Neural progenitor cell (in vitro differentiated cells): ENCODE measurements at regions not wholly inside any gene's neighbourhood (a gene's known extent, or its start where the extent isn't known, plus 50 kb on each side); places are given as distances from the start of the nearest gene placed in this dataset.

ENCODE experiments used
- DNase-seq: peaks from one replicate; pipeline ENCODE4 v3.0.0-alpha.2; 2016; ENCODE audit warnings: low spot score
- H2AFZ ChIP-seq: fragments of 200-600 bp; sonication (generic); replicated peaks from 2 replicates; pipeline ENCODE4 v1.6.1; 2016; ENCODE audit warnings: antibody characterized with exemption
- H3F3A ChIP-seq: fragments of 200-600 bp; sonication (generic); 2 replicates; pipeline ENCODE4 v1.6.1; 2016; ENCODE audit warnings: antibody characterized with exemption, low read depth
- H3K27ac ChIP-seq: fragments of 200-600 bp; sonication (generic); 2 replicates; pipeline ENCODE4 v1.5.1; 2016; ENCODE audit warnings: mild to moderate bottlenecking
- H3K27me3 ChIP-seq: fragments of 200-600 bp; sonication (generic); 2 replicates; pipeline ENCODE4 v1.6.1; 2016; ENCODE audit warnings: mild to moderate bottlenecking, moderate library complexity
- H3K36me3 ChIP-seq: fragments of 200-600 bp; sonication (generic); 2 replicates; pipeline ENCODE4 v1.5.1; 2016
- H3K4me1 ChIP-seq: fragments of 200-600 bp; sonication (generic); 2 replicates; pipeline ENCODE4 v1.6.1; 2016; ENCODE audit warnings: mixed run types
- H3K4me2 ChIP-seq: fragments of 200-600 bp; sonication (generic); 2 replicates; pipeline ENCODE4 v1.6.1; 2016
- H3K4me3 ChIP-seq: fragments of 200-600 bp; sonication (generic); 2 replicates; pipeline ENCODE4 v1.5.1; 2016
- H3K79me2 ChIP-seq: fragments of 200-600 bp; sonication (generic); 2 replicates; pipeline ENCODE4 v1.6.1; 2016; ENCODE audit warnings: low read depth
- H3K9ac ChIP-seq: fragments of 200-600 bp; sonication (generic); 2 replicates; pipeline ENCODE4 v1.6.1; 2016
- H3K9me3 ChIP-seq: fragments of 200-600 bp; sonication (generic); 2 replicates; pipeline ENCODE4 v1.5.1; 2016; ENCODE audit warnings: low read depth
- H4K20me1 ChIP-seq: fragments of 200-600 bp; sonication (generic); 2 replicates; pipeline ENCODE4 v1.6.1; 2016; ENCODE audit warnings: low read depth
- H3K27ac Mint-ChIP-seq: 3 replicates; pipeline ENCODE4 v1.8.0; 2021; ENCODE audit warnings: mixed read lengths
- H3K27me3 Mint-ChIP-seq: 2 replicates; pipeline ENCODE4 v1.8.0; 2022; ENCODE audit warnings: low read depth, mild to moderate bottlenecking, inconsistent platforms, moderate library complexity, mixed read lengths; ENCODE audit not compliant: insufficient read depth
- H3K36me3 Mint-ChIP-seq: 3 replicates; pipeline ENCODE4 v1.8.0; 2021; ENCODE audit warnings: mixed read lengths
- H3K4me1 Mint-ChIP-seq: 3 replicates; pipeline ENCODE4 v1.8.0; 2021; ENCODE audit warnings: mixed read lengths
- H3K4me3 Mint-ChIP-seq: 3 replicates; pipeline ENCODE4 v1.8.0; 2021; ENCODE audit warnings: mild to moderate bottlenecking, moderate library complexity, mixed read lengths
- H3K9me3 Mint-ChIP-seq: 3 replicates; pipeline ENCODE4 v1.8.0; 2020; ENCODE audit warnings: mixed read lengths
- EZH2 ChIP-seq: fragments of 200-600 bp; sonication (generic); IDR thresholded peaks from 2 replicates; pipeline ENCODE4 v1.6.1; 2017; ENCODE audit warnings: antibody characterized with exemption, mild to moderate bottlenecking, moderate library complexity
- EZH2phosphoT487 ChIP-seq: fragments of 200-600 bp; sonication (generic); IDR thresholded peaks from 2 replicates; pipeline ENCODE4 v1.6.1; 2017; ENCODE audit warnings: antibody characterized with exemption
- TF ChIP-seq, protein P1 (sequence below): fragments of 200-600 bp; sonication (generic); IDR thresholded peaks from 2 replicates; pipeline ENCODE4 v1.5.1; 2017; ENCODE audit warnings: antibody characterized with exemption, mild to moderate bottlenecking

DNA sequence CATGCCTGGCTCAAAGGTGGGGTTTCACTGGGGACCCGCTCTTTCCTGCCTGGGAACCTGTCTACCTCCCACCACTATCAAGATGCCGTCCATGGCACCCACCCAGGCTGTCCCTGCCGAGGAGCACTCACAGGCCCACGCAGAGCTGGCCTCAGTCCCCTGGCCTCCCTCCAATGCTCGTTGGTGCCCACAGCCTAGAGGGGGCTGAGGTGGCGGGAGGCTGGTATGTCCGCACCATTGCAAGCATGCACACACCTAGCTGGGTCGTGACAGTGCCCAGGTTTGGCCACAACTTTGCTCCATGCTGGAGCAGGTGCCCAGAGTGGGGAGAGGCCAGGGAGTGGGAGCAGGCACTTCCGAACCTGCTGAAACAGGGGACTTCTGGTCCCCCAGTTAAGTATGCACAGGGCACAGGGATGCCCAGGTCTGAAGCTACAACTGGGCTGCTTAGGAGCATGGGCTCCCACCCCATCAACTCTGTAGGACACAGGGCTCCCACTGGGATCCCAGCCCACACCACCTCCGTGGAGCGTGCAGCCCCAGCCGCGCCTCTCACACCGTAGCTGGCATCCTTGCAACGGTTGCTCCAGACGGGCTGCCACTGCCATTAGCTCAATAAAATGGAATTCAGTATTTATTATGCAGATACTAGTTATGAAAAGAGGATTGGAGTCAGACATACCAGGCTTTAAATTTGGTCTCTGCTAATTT, 1376.1 kb upstream of the TENM3 start:
- no peak overlapping the region for H3K4me2 ChIP-seq
- no peaks in the 10 kb centered on the region for H3K27me3 ChIP-seq
- Mint-ChIP-seq H3K27ac (no peak overlapping the region), H3K27me3 (no peaks in the 10 kb centered on the region), H3K36me3 (no peaks in the 10 kb centered on the region), H3K4me3 (no peak overlapping the region), H3K9me3 (peaks cover 8% of the 10 kb centered on the region), H3K4me1 (peaks cover 3% of the 10 kb centered on the region)
- TF ChIP-seq EZH2 (no peak), EZH2phosphoT487 (no peak)
- TF ChIP-seq, protein P1, sequence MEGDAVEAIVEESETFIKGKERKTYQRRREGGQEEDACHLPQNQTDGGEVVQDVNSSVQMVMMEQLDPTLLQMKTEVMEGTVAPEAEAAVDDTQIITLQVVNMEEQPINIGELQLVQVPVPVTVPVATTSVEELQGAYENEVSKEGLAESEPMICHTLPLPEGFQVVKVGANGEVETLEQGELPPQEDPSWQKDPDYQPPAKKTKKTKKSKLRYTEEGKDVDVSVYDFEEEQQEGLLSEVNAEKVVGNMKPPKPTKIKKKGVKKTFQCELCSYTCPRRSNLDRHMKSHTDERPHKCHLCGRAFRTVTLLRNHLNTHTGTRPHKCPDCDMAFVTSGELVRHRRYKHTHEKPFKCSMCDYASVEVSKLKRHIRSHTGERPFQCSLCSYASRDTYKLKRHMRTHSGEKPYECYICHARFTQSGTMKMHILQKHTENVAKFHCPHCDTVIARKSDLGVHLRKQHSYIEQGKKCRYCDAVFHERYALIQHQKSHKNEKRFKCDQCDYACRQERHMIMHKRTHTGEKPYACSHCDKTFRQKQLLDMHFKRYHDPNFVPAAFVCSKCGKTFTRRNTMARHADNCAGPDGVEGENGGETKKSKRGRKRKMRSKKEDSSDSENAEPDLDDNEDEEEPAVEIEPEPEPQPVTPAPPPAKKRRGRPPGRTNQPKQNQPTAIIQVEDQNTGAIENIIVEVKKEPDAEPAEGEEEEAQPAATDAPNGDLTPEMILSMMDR, result no peak
- no peaks in the 10 kb centered on the region for H3F3A ChIP-seq
- no peaks in the 10 kb centered on the region for H3K36me3 ChIP-seq
- H3K9me3 ChIP-seq, result no peaks in the 10 kb centered on the region
- H2AFZ ChIP-seq, result no peak overlapping the region
- H3K4me3 ChIP-seq, result no peak overlapping the region
- H3K79me2 ChIP-seq, result no peaks in the 10 kb centered on the region
- no peak overlapping the region for H3K9ac ChIP-seq
- no peaks in the 10 kb centered on the region for H4K20me1 ChIP-seq
- no peak for DNase-seq
- no peak overlapping the region for H3K27ac ChIP-seq
- no peaks in the 10 kb centered on the region for H3K4me1 ChIP-seq

DNA sequence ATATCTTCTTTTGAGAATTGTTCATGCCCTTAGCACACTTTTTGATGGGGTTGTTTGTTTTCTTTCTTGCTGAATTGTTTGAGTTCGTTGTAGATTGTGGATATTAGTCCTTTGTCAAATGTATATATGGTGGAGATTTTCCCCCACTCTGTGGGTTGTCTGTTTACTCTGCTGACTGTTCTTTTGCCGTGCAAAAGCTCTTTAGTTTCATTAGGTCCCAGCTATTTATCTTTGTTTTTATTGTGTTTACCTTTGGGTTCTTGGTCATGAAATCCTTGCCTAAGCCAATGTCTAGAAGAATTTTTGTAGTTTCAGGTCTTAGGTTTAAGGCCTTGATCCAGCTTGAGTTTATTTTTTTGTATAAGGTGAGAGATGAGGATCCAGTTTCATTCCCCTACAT, 1372.6 kb upstream of the TENM3 start:
- Histone ChIP-seq H2AFZ (no peak overlapping the region), H4K20me1 (no peaks in the 10 kb centered on the region), H3K9me3 (no peaks in the 10 kb centered on the region), H3K9ac (no peak overlapping the region), H3K27ac (no peak overlapping the region), H3K27me3 (no peaks in the 10 kb centered on the region), H3K36me3 (no peaks in the 10 kb centered on the region), H3K4me1 (no peaks in the 10 kb centered on the region), H3K4me2 (no peak overlapping the region), H3F3A (no peaks in the 10 kb centered on the region), H3K4me3 (no peak overlapping the region), H3K79me2 (no peaks in the 10 kb centered on the region)
- Mint-ChIP-seq H3K27me3 (no peaks in the 10 kb centered on the region), H3K4me3 (no peak overlapping the region), H3K4me1 (no peaks in the 10 kb centered on the region), H3K27ac (no peak overlapping the region), H3K9me3 (peaks cover 7% of the 10 kb centered on the region), H3K36me3 (no peaks in the 10 kb centered on the region)
- no peak for DNase-seq
- TF ChIP-seq, protein P1, result no peak
- TF ChIP-seq EZH2phosphoT487 (no peak), EZH2 (no peak)

GRCh38 chr4:180898305-180898704, 1344.9 kb upstream of the TENM3 start:
- no peaks in the 10 kb centered on the region for H3K27me3 Mint-ChIP-seq
- H3F3A ChIP-seq, result no peaks in the 10 kb centered on the region
- no peaks in the 10 kb centered on the region for H3K9me3 ChIP-seq
- no peaks in the 10 kb centered on the region for H3K36me3 ChIP-seq
- no peak overlapping the region for H3K27ac ChIP-seq
- DNase-seq, result no peak
- H3K4me3 ChIP-seq, result no peak overlapping the region
- no peaks in the 10 kb centered on the region for H3K4me1 ChIP-seq
- H3K9me3 Mint-ChIP-seq, result peaks cover 2% of the 10 kb centered on the region
- no peaks in the 10 kb centered on the region for H3K36me3 Mint-ChIP-seq
- no peaks in the 10 kb centered on the region for H4K20me1 ChIP-seq
- no peak overlapping the region for H3K9ac ChIP-seq
- no peaks in the 10 kb centered on the region for H3K79me2 ChIP-seq
- no peak overlapping the region for H2AFZ ChIP-seq
- H3K27ac Mint-ChIP-seq, result no peak overlapping the region
- H3K4me3 Mint-ChIP-seq, result no peak overlapping the region
- TF ChIP-seq EZH2phosphoT487, result no peak
- TF ChIP-seq, protein P1, result no peak
- TF ChIP-seq EZH2, result no peak
- no peak overlapping the region for H3K4me2 ChIP-seq
- no peaks in the 10 kb centered on the region for H3K27me3 ChIP-seq
- H3K4me1 Mint-ChIP-seq, result no peaks in the 10 kb centered on the region
